Erythroblast (primary cell): ENCODE measurements at regions not wholly inside any gene's neighbourhood (a gene's known extent, or its start where the extent isn't known, plus 50 kb on each side); places are given as distances from the start of the nearest gene placed in this dataset.

Source experiments
- GATA1 ChIP-seq: IDR thresholded peaks from 2 replicates; pipeline ENCODE4 v1.6.1; 2011; ENCODE audit warnings: low read depth, mild to moderate bottlenecking, control low read depth, low read length, moderate library complexity
- POLR2A ChIP-seq: IDR thresholded peaks from 2 replicates; pipeline ENCODE4 v1.6.1; 2011; ENCODE audit warnings: mild to moderate bottlenecking, low read length

DNA sequence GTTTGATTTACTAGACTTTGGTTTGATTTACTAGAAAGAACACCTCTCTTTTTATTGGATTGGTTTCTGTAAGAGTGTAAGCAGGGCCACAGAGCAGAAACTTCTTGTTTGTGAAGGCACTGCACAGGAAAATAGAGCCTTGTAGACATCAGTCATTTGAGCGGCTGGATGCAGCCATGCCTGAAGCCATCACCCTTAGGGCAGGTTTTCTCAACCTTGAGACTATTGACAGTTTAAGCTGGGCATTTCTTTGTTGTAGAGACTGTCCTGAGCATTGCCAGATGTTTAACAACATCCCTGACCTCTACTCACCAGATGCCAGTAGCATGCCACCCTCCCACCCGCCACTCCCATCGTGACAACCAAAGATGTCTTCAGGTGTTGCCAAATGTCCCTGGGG lies 130.2 kb upstream of the SULF2 start:
- TF ChIP-seq POLR2A (no peak), GATA1 (no peak)
